ENCODE measurements at regions not wholly inside any gene's neighbourhood (a gene's known extent, or its start where the extent isn't known, plus 50 kb on each side); places are given as distances from the start of the nearest gene placed in this dataset.

GRCh38 chr16:50427107-50427506, 58.3 kb upstream of the BRD7 start (continued):
- no peak for TF ChIP-seq FOXA2 (IDR thresholded peaks at IDR 0.05)

- WGBS: 44% methylated on average over 8 of the region's 8 CpGs
- H3K4me1 ChIP-seq (ENCODE audit: control insufficient read depth in 4 of 4, insufficient read depth in 4 of 4, low read length in 3 of 4): no peaks in the 10 kb centered on the region
- TF ChIP-seq RXRA (IDR thresholded peaks at IDR 0.05) (no peak), FOXA2 (IDR thresholded peaks at IDR 0.05) (no peak), REST (IDR thresholded peaks at IDR 0.05) (no peak), YY1 (IDR thresholded peaks at IDR 0.05) (no peak)
- no peaks in the 10 kb centered on the region for H3K9me3 ChIP-seq (ENCODE audit: control insufficient read depth in 4 of 4, low read length in 3 of 4)
- H3K4me3 ChIP-seq (ENCODE audit: low read depth in 1 of 3, low read length in 3 of 3): no peak overlapping the region
- H3K9ac ChIP-seq (ENCODE audit: low read depth in 1 of 2, low read length in 2 of 2): no peak overlapping the region
- H3K27me3 ChIP-seq (ENCODE audit: control insufficient read depth in 4 of 4, insufficient read depth in 4 of 4, low read length in 3 of 4): no peaks in the 10 kb centered on the region
- no peaks in the 10 kb centered on the region for H3K36me3 ChIP-seq (ENCODE audit: control insufficient read depth in 4 of 4, insufficient read depth in 3 of 4, low read depth in 1 of 4, low read length in 3 of 4)
- DNase-seq (ENCODE audit: low spot score): no peak
- H3K27ac ChIP-seq (ENCODE audit: low read depth in 1 of 2, low read length in 2 of 2): no peak overlapping the region
Measured at GRCh38 chr16:50425648-50426047, 56.9 kb upstream of the BRD7 start.

GRCh38 chr16:50425044-50425443, 56.3 kb upstream of the BRD7 start:
- Histone ChIP-seq H3K9me3 (ENCODE audit: control insufficient read depth in 4 of 4, low read length in 3 of 4) (peaks cover 0 to 2% (median 0%) of the 10 kb centered on the region in 4 donors), H3K9ac (ENCODE audit: low read depth in 1 of 2, low read length in 2 of 2) (no peak overlapping the region), H3K36me3 (ENCODE audit: control insufficient read depth in 4 of 4, insufficient read depth in 3 of 4, low read depth in 1 of 4, low read length in 3 of 4) (no peaks in the 10 kb centered on the region), H3K4me3 (ENCODE audit: low read depth in 1 of 3, low read length in 3 of 3) (no peak overlapping the region), H3K4me1 (ENCODE audit: control insufficient read depth in 4 of 4, insufficient read depth in 4 of 4, low read length in 3 of 4) (no peaks in the 10 kb centered on the region), H3K27me3 (ENCODE audit: control insufficient read depth in 4 of 4, insufficient read depth in 4 of 4, low read length in 3 of 4) (no peaks in the 10 kb centered on the region), H3K27ac (ENCODE audit: low read depth in 1 of 2, low read length in 2 of 2) (no peak overlapping the region)
- no peak for DNase-seq (ENCODE audit: low spot score)
- TF ChIP-seq RXRA (IDR thresholded peaks at IDR 0.05) (no peak), GABPA (IDR thresholded peaks at IDR 0.05 in 1 of 2, conservative IDR thresholded peaks at IDR 0.05 in 1 of 2) (no peak), CTCF (IDR thresholded peaks at IDR 0.05; ENCODE audit: low read depth, low read length, missing input control) (no peak), RAD21 (IDR thresholded peaks at IDR 0.05) (no peak), MAX (IDR thresholded peaks at IDR 0.05) (no peak), REST (IDR thresholded peaks at IDR 0.05) (no peak), TAF1 (conservative IDR thresholded peaks at IDR 0.05) (no peak), FOXA1 (IDR thresholded peaks at IDR 0.05) (no peak)
- WGBS: 79% methylated on average over 3 of the region's 3 CpGs
